HepG2 (cell line): ENCODE measurements at regions not wholly inside any gene's neighbourhood (a gene's known extent, or its start where the extent isn't known, plus 50 kb on each side); places are given as distances from the start of the nearest gene placed in this dataset.

ENCODE experiments used
- ATAC-seq: fragments of 200-7000 bp; cut with Tn5 transposase; 3 replicates; pipeline ENCODE4 v1.9.1; 2020; ENCODE audit warnings: mild to moderate bottlenecking, moderate library complexity
- BruUV-seq: library from RNA; stranded (reverse); fragments of 400-500 nt; replicated peaks from 2 replicates; lab custom pipeline; 2021; lab: Mats Ljungman, UMichigan
- CTCF ChIA-PET: fragments of 300-600 bp; formaldehyde crosslinking; extraction: SDS; loops from one replicate; lab custom pipeline; 2021; ENCODE audit warnings: low total read pairs, inconsistent platforms, low intra/inter-chr PET ratio; lab: Yijun Ruan, JAX
- POLR2A ChIA-PET: fragments of 350-600 bp; sonication (Branson Sonifier 250); formaldehyde crosslinking; loops from one replicate; lab custom pipeline; 2020; ENCODE audit warnings: antibody characterized with exemption, inconsistent platforms; lab: Yijun Ruan, JAX
- DNase-seq: peaks from one replicate; pipeline ENCODE4 v3.0.0-alpha.2; 2015; ENCODE audit warnings: low spot score
- FAIRE-seq: peaks from 3 replicates; lab custom pipeline; 2011; peaks lifted over from hg19 to GRCh38; lab: Jason Lieb, UNC
- H2AFZ ChIP-seq: one replicate; pipeline ENCODE4 v1.6.1; 2011; ENCODE audit warnings: low read length, inconsistent platforms
- H3K27ac ChIP-seq: fragments of 300-600 bp; 3 replicates; pipeline ENCODE4 v1.8.0; 2011; ENCODE audit warnings: mixed run types, mild to moderate bottlenecking, mixed read lengths, low read length, inconsistent platforms; ENCODE audit not compliant: insufficient read depth; ENCODE audit errors: extremely low read length
- H3K27me3 ChIP-seq, 2 experiments: fragments of 200-600 bp in 1 of 2; 2 replicates in 1 of 2; 3 replicates in 1 of 2; pipeline versions ENCODE4 v1.6.0 to v1.8.0; 2011; ENCODE audit warnings: low read length in 2 of 2, mild to moderate bottlenecking in 2 of 2, moderate library complexity in 2 of 2, inconsistent platforms in 1 of 2; ENCODE audit not compliant: insufficient read depth in 2 of 2, control insufficient read depth in 1 of 2
- H3K36me3 ChIP-seq, 2 experiments: fragments of 200-600 bp in 1 of 2; replicated peaks in 1 of 2; 2 replicates in 1 of 2; 3 replicates in 1 of 2; pipeline versions ENCODE4 v1.5.1 to v1.8.0; 2011; ENCODE audit warnings: low read length in 2 of 2, inconsistent platforms in 1 of 2; ENCODE audit not compliant: insufficient read depth in 2 of 2, control insufficient read depth in 1 of 2
- H3K4me1 ChIP-seq: 2 replicates; pipeline ENCODE4 v1.5.1; 2012; ENCODE audit warnings: low read length, inconsistent platforms; ENCODE audit not compliant: insufficient read depth
- H3K4me2 ChIP-seq: 2 replicates; pipeline ENCODE4 v1.6.0; 2011; ENCODE audit warnings: low read depth, low read length, inconsistent platforms
- H3K4me3 ChIP-seq, 3 experiments: fragments of 200-600 bp in 1 of 3; sonication (generic), shearing (Covaris generic) in 1 of 3; replicated peaks in 1 of 3; 2 replicates each; pipeline ENCODE4 v1.5.1; 2011 to 2016; ENCODE audit warnings: low read length in 3 of 3, inconsistent platforms in 2 of 3, low read depth in 2 of 3, mild to moderate bottlenecking in 2 of 3, control low read depth in 1 of 3, mixed read lengths in 1 of 3; ENCODE audit not compliant: insufficient read depth in 1 of 3
- H3K79me2 ChIP-seq: one replicate; pipeline ENCODE4 v1.6.1; 2011; ENCODE audit warnings: low read length, inconsistent platforms; ENCODE audit not compliant: insufficient read depth
- H3K9ac ChIP-seq: 2 replicates; pipeline ENCODE4 v1.6.0; 2011; ENCODE audit warnings: mild to moderate bottlenecking, low read depth, low read length, inconsistent platforms; ENCODE audit not compliant: insufficient read depth
- H3K9me3 ChIP-seq: 2 replicates; pipeline ENCODE4 v1.5.1; 2012; ENCODE audit warnings: mild to moderate bottlenecking, low read length
- H4K20me1 ChIP-seq: 2 replicates; pipeline ENCODE4 v1.6.0; 2011; ENCODE audit warnings: inconsistent platforms, mild to moderate bottlenecking, low read length, moderate library complexity; ENCODE audit not compliant: insufficient read depth
- ATF7 ChIP-seq, 2 experiments: fragments of 450-650 bp in 1 of 2; sonication (generic) in 1 of 2; formaldehyde crosslinking in 1 of 2; IDR thresholded peaks; 2 replicates each; pipeline versions ENCODE4 v1.4.0 to v1.6.1; 2016 to 2020; ENCODE audit warnings: antibody characterized with exemption in 1 of 2, mild to moderate bottlenecking in 1 of 2, missing genetic modification reagents in 1 of 2
- DBP ChIP-seq: sonication (generic); formaldehyde crosslinking; IDR thresholded peaks from 2 replicates; pipeline ENCODE4 v1.4.0; 2020; ENCODE audit warnings: missing genetic modification reagents; ENCODE audit errors: not compliant biosample characterization
- GLI4 ChIP-seq: sonication (generic); formaldehyde crosslinking; IDR thresholded peaks from 2 replicates; pipeline ENCODE4 v1.5.1; 2020; ENCODE audit warnings: missing genetic modification reagents, mild to moderate bottlenecking, moderate library complexity, borderline replicate concordance
- GRHL1 ChIP-seq: sonication (generic); formaldehyde crosslinking; conservative IDR thresholded peaks from 2 replicates; pipeline ENCODE4 v1.8.0; 2022; ENCODE audit warnings: missing genetic modification reagents
- MED13 ChIP-seq: sonication (generic); formaldehyde crosslinking; IDR thresholded peaks from 2 replicates; pipeline ENCODE4 v1.5.0; 2020; ENCODE audit warnings: missing genetic modification reagents
- MIER3 ChIP-seq: IDR thresholded peaks from 2 replicates; pipeline ENCODE4 v1.6.1; 2016; ENCODE audit warnings: missing compliant biosample characterization, borderline replicate concordance
- MYNN ChIP-seq: sonication (generic); formaldehyde crosslinking; IDR thresholded peaks from 2 replicates; pipeline ENCODE4 v1.4.0; 2020; ENCODE audit warnings: mild to moderate bottlenecking, low read depth, missing genetic modification reagents
- NPAS2 ChIP-seq: sonication (generic); formaldehyde crosslinking; IDR thresholded peaks from 2 replicates; pipeline ENCODE4 v1.8.0; 2022; ENCODE audit warnings: mild to moderate bottlenecking, missing genetic modification reagents, borderline replicate concordance
- SIX1 ChIP-seq: sonication (generic); formaldehyde crosslinking; IDR thresholded peaks from 2 replicates; pipeline ENCODE4 v1.4.0; 2020; ENCODE audit warnings: missing genetic modification reagents, borderline replicate concordance
- TRIM24 ChIP-seq: sonication (generic); formaldehyde crosslinking; IDR thresholded peaks from 2 replicates; pipeline ENCODE4 v1.8.0; 2022; ENCODE audit warnings: mild to moderate bottlenecking, missing genetic modification reagents
- ZBTB10 ChIP-seq: sonication (generic); formaldehyde crosslinking; IDR thresholded peaks from 2 replicates; pipeline ENCODE4 v1.4.0; 2020; ENCODE audit warnings: missing genetic modification reagents, borderline replicate concordance
- ZBTB8A ChIP-seq: sonication (generic); formaldehyde crosslinking; IDR thresholded peaks from 2 replicates; pipeline ENCODE4 v1.4.0; 2020; ENCODE audit warnings: mild to moderate bottlenecking, low read depth, missing genetic modification reagents, borderline replicate concordance
- ZNF207 ChIP-seq: fragments of 450-650 bp; IDR thresholded peaks from 2 replicates; pipeline ENCODE4 v1.6.1; 2016; ENCODE audit warnings: antibody characterized with exemption, borderline replicate concordance
- ZNF362 ChIP-seq: sonication (generic); formaldehyde crosslinking; IDR thresholded peaks from 2 replicates; pipeline ENCODE4 v1.4.0; 2020; ENCODE audit warnings: missing genetic modification reagents, mild to moderate bottlenecking, borderline replicate concordance
- ZNF773 ChIP-seq: sonication (generic); formaldehyde crosslinking; IDR thresholded peaks from 2 replicates; pipeline ENCODE4 v1.4.0; 2020; ENCODE audit warnings: missing genetic modification reagents, borderline replicate concordance
- WGBS: methylation state at CpG from one replicate; pipeline ENCODE4 v1.1.6; 2017; ENCODE audit warnings: low lambda C conversion rate; 5-methylcytosine and 5-hydroxymethylcytosine counted together
- in situ Hi-C: cut with HindIII; loops from 2 replicates; pipeline ENCODE4 v1.10.0; 2017; ENCODE audit warnings: low pct_unique_long_range_greater_than_20kb; ENCODE audit not compliant: extremely low pct_ligation_motif_present
- intact Hi-C: fragments of 100-400 bp; cut with micrococcal nuclease; formaldehyde crosslinking; loops from one replicate; pipeline ENCODE4 v1.10.0; 2022; ENCODE audit not compliant: unreplicated experiment
- TF ChIP-seq, protein P1 (sequence below): sonication (generic); formaldehyde crosslinking; IDR thresholded peaks from 2 replicates; pipeline ENCODE4 v1.9.0; 2021; ENCODE audit warnings: missing genetic modification reagents, mild to moderate bottlenecking, borderline replicate concordance

DNA sequence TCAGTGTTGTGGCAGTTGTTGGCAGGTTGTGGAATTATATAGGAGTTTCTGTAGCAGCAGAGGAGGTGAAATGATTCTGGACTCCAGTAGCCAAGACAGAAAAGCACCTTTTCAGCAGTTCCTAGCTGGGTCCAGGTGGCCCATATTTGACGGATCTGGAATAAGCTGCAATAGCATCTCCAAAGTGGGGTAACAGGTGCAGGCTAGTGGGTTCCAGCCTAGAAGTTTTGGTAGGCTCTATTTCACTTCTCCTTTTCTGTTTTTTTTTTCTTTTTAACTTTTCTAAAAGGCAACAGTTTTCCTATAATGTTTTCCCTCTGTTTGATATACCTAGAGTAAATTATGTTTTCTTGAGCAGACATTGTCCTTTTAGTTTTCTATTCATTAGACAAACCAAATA, 392.5 kb downstream of the C4orf33 start (continued):
- TF ChIP-seq GRHL1 (no peak), ZNF362 (CRISPR knock-in tag) (no peak), NPAS2 (no peak)

- POLR2A ChIA-PET = no interaction called here
- 0% methylated on average over 1 of the region's 1 CpG for WGBS
- no peak for TF ChIP-seq ZBTB10 (CRISPR knock-in tag)
- no peak for TF ChIP-seq MYNN (CRISPR knock-in tag)
- TF ChIP-seq ZNF207 = no peak
- TF ChIP-seq ATF7 (IDR thresholded peaks at IDR 0.05) = no peak
- TF ChIP-seq ATF7 (CRISPR knock-in tag; IDR thresholded peaks at IDR 0.05) = no peak
- TF ChIP-seq TRIM24 (CRISPR knock-in tag) = no peak
- TF ChIP-seq GLI4 (CRISPR knock-in tag) = no peak
- no peak for TF ChIP-seq ZBTB8A (CRISPR knock-in tag)
- TF ChIP-seq, protein P1, sequence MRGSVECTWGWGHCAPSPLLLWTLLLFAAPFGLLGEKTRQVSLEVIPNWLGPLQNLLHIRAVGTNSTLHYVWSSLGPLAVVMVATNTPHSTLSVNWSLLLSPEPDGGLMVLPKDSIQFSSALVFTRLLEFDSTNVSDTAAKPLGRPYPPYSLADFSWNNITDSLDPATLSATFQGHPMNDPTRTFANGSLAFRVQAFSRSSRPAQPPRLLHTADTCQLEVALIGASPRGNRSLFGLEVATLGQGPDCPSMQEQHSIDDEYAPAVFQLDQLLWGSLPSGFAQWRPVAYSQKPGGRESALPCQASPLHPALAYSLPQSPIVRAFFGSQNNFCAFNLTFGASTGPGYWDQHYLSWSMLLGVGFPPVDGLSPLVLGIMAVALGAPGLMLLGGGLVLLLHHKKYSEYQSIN (CRISPR knock-in tag) = no peak
- TF ChIP-seq DBP (CRISPR knock-in tag) = no peak
- TF ChIP-seq SIX1 (CRISPR knock-in tag) = no peak
- TF ChIP-seq ZNF773 (CRISPR knock-in tag) = no peak
- TF ChIP-seq MED13 (CRISPR knock-in tag) = no peak
- no peak for TF ChIP-seq MIER3 (CRISPR knock-in tag)
Observed at GRCh38 chr4:129490516-129490915, 394.6 kb downstream of the C4orf33 start.

More at GRCh38 chr4:129490516-129490915, 394.6 kb downstream of the C4orf33 start:
- DNase-seq (no peak), FAIRE-seq (no peak), ATAC-seq (no peak)
- H3K4me2 ChIP-seq = no peak overlapping the region
- H4K20me1 ChIP-seq = no peaks in the 10 kb centered on the region
- H3K4me1 ChIP-seq = no peaks in the 10 kb centered on the region
- H3K36me3 ChIP-seq = no peaks in the 10 kb centered on the region
- CTCF ChIA-PET = no interaction called here
- intact Hi-C loops = no loop called here
- H3K27me3 ChIP-seq = no peaks in the 10 kb centered on the region
- H3K79me2 ChIP-seq = no peaks in the 10 kb centered on the region
- in situ Hi-C loops = no loop called here
- no peaks in the 10 kb centered on the region for H3K9me3 ChIP-seq
- BruUV-seq = no TSS peak
- no peak overlapping the region for H3K4me3 ChIP-seq
- no peak overlapping the region for H3K27ac ChIP-seq
- H3K9ac ChIP-seq = no peak overlapping the region
- no peak overlapping the region for H2AFZ ChIP-seq
